GM12872 (cell line): ENCODE measurements at regions not wholly inside any gene's neighbourhood (a gene's known extent, or its start where the extent isn't known, plus 50 kb on each side); places are given as distances from the start of the nearest gene placed in this dataset.

ENCODE experiments used
- CTCF ChIP-seq: IDR thresholded peaks from 3 replicates; pipeline ENCODE4 v1.5.1; 2011; ENCODE audit warnings: low read depth, mild to moderate bottlenecking, low read length, moderate library complexity; ENCODE audit not compliant: insufficient read depth

GRCh38 chr3:137304313-137305056 is 346.7 kb downstream of the IL20RB start:
- TF ChIP-seq CTCF = no peak

- no peak for TF ChIP-seq CTCF
Observed at GRCh38 chr3:137324114-137324513, 366.3 kb downstream of the IL20RB start.

GRCh38 chr3:137325170-137325569 is 367.4 kb downstream of the IL20RB start:
- TF ChIP-seq CTCF = no peak

DNA sequence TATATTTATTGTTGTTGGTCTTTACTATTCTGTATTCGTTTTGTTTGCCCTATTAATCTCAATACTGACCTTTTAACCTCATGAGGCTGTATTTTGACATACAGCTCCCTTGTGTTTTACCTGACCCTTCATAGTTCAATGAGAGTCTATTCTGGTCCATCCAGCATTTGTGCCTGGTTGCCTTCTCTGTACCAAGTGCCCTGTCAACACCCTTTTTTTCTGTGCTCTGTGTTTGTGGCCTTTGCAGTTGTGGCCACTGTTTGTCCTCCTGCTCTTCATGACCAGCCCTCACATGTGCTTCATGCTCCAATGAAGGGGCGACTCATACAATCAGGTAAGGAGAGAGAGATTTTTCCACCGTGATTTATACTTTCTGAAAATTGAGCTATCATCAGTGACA is 368.2 kb downstream of the IL20RB start:
- no peak for TF ChIP-seq CTCF

GRCh38 chr3:137329594-137329993 is 371.8 kb downstream of the IL20RB start:
- no peak for TF ChIP-seq CTCF

GRCh38 chr3:137330246-137330645 is 372.5 kb downstream of the IL20RB start:
- TF ChIP-seq CTCF = no peak

GRCh38 chr3:137332297-137332696 is 374.5 kb downstream of the IL20RB start:
- no peak for TF ChIP-seq CTCF
